Stromal cell of bone marrow (primary cell): ENCODE measurements at regions not wholly inside any gene's neighbourhood (a gene's known extent, or its start where the extent isn't known, plus 50 kb on each side); places are given as distances from the start of the nearest gene placed in this dataset.
"Not testable (repeated sequence)": the region's sequence is repeated elsewhere in the genome, so short reads cannot be mapped to it uniquely, and the experiment has no call there.

Source experiments
- DNase-seq: peaks from one replicate; pipeline ENCODE4 v3.0.0-alpha.2; 2012; ENCODE audit warnings: low read depth

DNA sequence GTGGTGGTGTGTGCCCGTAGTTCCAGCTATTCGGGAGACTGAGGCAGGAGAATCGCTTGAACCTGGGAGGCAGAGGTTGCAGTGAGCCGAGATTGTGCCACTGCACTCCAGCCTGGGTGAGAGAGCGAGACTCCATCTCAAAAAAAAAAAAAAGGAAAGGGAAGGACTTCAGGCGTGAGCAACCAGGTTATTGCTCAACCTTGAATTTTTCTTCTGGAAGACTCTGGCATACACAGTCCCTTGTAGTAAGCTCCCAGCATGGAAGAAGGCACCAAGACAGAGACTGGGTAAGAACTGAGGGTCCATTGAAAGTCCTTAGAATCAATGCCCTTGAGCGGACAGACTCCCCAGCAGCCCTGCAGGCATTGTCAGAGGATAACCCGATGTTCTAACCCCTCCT is 75.0 kb downstream of the C9orf50 start:
- DNase-seq = not testable (repeated sequence)

DNA sequence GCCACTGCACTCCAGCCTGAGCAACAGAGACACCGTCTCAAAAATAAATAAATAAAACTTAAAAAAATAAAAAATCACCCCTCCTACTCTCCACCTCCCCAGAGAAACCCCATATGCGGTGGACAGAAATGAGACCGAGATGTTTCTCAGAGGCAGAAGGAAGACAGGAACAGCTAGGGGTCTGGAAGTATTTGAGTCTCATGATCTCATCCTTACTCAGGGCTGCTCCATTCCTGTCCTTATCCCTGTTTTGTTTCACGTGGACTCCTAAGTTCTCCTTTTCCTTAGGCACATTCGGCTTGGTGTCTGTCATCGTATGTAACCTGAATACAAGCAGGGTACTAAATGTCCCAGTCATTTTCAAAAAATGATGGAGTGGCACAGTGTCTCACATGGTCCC is 76.1 kb downstream of the C9orf50 start:
- DNase-seq = no peak

GRCh38 chr9:129542741-129543140 is 78.2 kb downstream of the C9orf50 start:
- no peak for DNase-seq

- no peak for DNase-seq
These were observed 79.6 kb downstream of the C9orf50 start for GRCh38 chr9:129541270-129541669.

GRCh38 chr9:129539446-129539845 is 81.5 kb downstream of the C9orf50 start:
- DNase-seq = no peak

GRCh38 chr9:129531860-129532402 is 89.0 kb downstream of the C9orf50 start:
- DNase-seq = not testable (repeated sequence)

DNA sequence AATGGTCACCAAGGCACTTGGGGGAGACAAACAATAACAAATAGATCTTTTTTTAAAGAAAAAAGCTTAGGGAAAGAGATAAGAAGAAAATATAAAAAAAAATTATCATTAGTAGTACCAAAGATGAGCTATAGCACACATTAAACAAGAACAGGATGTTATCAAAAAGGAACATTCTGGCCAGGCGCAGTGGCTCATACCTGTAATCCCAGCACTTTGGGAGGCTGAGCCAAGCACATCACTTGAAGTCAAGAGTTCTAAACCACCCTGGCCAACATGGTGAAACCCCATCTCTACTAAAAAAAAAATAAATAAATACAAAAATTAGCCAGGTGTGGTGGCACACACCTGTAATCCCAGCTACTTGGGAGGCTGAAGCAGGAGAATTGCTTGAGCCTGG is 92.9 kb downstream of the C9orf50 start:
- DNase-seq = not testable (repeated sequence)

DNA sequence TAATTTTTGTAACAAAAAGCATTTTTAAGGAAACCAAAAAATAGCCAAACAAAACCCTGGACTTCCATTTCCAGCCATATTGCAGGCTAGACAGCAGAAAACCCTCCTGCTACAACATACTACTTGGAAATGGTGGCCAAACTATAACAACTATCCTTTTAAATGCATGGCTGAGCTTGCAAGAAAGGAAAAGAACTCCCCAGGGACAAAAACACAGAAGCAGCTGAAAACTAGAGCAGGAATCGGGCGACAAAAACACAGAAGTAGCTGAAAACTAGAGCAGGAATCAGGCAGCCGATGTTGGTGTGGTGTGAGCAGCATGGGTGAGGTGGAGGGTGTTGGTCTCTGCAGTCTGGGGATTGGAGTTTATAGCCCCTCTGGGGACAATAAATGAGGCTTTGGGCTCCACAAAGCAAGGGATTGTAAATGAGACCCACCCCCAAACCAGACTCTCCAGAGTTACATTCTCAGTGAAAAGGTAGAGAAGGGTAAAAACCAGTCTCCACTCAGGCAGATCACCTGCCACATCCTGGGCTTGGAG is 95.2 kb downstream of the C9orf50 start:
- no peak for DNase-seq

DNA sequence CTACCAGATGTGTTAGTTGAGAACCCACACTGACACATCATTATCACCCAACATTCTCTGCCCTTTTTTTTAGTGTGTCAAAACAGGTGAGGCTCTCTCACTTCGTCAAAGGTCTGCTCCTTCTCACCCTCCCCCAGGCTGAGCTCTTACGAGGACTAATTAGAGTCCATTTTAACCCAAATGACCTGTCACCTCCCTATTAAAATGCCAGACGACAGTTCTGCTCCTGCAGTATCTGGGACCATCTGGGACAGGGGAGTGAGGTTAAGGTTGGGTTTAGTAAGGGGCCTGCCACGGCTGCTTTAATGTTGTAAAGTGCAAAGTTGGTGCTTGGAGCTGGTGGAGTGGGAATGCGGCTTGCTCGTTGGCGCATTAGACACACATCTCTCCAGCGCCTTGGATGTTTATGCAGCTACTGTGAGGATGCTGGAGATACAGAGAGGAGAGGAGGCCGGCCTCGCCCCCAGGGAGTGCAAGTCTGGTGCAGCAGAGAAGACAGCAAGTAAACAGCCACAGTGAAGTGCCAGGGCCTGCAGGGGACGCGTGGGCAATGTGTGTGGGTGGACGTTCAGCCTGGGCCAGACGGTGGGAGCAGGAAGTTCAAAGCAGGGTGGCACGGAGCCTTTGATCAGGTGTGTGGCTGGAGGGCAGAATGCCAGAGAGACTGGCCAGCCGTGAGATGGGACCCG is 96.2 kb downstream of the C9orf50 start:
- no peak for DNase-seq

- no peak for DNase-seq
These were observed 96.8 kb downstream of the C9orf50 start for GRCh38 chr9:129523943-129524581.

DNA sequence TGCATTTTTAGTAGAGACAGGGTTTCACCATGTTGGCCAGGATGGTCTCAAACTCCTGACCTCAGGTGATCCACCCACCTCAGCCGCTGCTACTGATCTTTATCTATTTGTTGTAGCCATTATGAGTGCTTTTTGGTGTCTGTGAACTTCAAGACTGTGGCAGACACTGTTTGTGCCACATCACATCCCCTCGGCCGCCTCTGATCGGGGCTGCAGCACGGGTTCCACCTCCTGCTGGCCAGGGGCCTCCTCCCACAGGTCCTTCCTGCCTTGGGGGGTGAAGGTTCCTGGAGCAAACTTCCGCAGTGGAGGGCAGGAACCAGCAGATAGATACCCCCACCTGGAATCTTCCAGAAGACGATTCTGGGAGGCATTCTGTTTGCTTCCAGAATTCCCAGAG is 98.5 kb downstream of the C9orf50 start:
- DNase-seq = no peak

- DNase-seq = no peak
These were observed 100.8 kb downstream of the C9orf50 start for GRCh38 chr9:129520082-129520481.

DNA sequence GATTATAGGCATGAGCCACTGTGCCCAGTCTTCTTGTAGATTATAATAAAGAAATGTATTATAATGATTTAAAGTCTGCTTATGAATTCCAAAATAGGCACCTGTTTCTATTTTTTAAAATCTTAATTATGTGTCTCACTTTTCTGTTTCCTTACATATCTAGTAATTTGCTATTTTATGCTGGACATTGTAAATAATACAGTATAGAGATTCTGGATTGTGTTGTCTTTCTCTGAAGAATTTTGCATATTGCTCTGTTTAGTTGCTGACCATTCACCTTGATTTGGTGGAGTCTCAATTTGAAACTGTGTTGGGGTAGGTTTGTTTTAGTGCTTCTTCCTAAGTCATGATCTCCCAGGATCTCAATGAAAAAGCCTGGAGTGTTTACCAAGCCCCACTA is 102.8 kb downstream of the C9orf50 start:
- no peak for DNase-seq

DNA sequence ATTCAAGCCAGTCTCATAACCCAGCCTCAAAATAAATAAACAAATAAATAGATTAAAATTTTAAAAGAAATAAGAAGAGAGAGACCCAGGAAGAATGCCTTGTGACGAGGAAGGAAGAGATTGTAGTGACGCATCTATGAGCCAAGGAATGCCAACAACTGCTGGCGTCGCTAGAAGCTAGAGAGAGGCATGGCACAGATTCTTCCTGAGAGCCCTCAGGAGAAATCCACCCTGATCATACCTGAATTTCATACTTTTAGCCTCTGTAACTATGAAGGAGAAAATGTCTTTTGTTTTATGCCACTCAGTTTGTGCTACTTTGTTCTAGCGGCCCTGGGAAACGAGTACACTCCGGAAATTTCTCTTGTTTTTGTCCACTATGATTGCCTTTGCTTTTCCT is 103.9 kb downstream of the C9orf50 start:
- DNase-seq = no peak

DNA sequence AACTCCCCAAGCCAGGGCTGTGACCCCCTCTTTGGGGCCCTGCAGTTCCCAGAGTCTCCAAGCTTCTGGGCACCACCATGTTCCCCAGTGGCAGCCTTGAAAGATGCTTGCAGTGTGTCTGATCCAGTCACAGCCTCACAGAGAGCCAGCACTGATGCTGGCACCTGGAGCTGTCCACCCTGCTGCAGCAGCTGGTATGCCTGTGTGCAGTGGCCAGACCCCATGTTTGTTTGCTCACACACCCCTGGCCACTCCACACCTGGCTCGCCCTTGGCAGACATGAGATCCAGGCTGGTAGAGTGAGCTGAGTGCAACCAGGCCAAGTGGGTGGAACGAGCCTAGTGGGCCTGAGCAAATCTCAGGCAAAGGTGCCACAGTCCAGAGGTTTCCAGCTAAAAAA is 106.0 kb downstream of the C9orf50 start:
- no peak for DNase-seq

DNA sequence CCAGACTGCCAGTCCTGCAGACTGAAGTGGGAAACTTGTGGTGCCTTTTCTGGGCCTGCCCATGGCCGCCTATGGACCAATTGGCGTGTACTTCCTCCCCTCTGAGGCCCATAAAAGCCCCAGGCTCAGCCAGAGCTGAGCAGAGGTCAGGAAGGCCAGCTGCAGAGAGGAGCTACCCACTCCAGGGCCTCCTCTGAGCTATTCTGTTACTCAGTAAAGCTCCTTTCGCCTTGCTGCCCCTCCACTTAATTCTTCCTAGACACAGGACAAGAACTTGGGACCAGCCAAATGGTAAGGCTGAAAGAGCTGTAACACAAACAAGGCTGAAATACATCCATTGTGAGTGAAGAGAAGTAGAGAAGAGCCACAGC is 106.4 kb downstream of the C9orf50 start:
- no peak for DNase-seq

GRCh38 chr9:129513856-129514496 is 106.9 kb downstream of the C9orf50 start:
- no peak for DNase-seq

GRCh38 chr9:129513282-129513681 is 107.6 kb downstream of the C9orf50 start:
- DNase-seq = no peak

GRCh38 chr9:129511285-129511900 is 109.5 kb downstream of the C9orf50 start:
- no peak for DNase-seq

DNA sequence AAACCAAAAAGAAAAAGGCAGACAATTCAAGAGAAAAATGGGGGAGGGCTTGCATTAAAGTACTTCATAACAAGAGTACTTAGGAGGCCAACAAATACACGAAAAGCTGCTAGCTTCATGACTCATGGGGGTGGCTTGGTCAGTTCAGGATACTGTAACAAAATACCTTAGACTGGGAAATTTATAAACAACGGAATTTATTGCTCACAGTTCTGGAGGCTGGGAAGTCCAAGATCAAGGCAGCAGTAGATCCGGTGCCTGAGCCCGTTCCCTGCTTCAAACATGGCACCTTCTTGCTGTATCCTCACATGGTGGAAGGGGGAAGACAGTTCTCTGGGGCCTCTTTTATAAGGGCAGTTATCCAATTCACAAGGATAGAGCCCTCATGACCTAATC is 111.4 kb downstream of the C9orf50 start:
- peak; percentile 92 for DNase-seq

DNA sequence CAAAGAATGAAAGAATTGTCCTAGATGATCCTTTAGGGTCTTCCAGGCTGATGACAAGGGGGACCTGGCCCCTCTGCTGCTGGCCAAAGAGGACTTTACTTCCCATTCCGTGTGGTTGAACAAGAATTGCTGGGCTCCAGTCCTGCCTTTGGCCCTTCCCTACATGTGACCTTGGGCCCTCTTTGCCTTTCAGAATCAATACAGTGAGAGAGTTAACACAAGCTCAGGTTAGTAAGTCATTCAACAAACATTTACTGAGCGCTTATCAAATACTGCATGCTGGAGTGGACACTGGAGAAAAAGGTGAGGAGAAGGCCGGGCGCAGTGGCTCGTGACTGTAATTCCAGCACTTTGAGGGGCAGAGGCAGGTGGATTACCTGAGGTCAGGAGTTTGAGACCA is 113.1 kb downstream of the C9orf50 start:
- DNase-seq = no peak

DNA sequence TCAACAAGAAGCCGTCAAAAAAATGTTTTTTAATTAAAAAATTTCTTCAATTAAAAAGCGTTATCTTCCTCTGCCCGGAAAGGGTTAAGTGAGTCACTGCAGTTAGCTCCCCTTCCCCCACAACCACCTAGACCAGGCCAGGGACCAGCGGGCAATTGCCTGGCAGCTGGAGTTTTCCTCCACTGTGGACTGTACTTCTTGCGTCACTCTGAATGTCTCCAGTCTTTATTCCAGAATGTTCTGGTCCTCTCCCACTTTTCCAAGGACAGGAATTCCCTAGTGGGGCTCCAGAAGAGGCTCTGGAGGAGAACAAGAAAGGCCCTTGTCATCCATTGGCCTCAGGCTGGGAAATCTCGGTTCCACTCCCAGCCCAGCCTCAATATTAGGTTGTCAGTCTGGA is 114.0 kb downstream of the C9orf50 start:
- no peak for DNase-seq

DNA sequence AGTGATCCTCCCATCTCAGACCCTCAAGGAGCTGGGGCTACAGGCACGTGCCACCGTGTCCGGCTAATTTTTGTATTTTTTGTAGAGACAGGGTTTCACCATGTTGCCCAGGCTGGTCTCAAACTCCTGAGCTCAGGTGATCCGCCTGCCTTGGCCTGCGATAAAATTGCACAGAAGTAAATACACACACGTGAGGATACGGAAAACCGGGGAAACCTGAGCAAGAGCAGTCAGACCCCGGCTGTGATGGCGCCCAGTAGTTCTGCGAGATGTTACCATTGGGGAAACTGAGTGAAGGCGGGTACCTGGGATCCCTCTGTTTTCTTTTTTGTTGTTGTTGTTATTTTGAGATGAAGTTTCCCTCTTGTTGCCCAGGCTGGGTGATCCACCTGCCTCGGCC is 114.9 kb downstream of the C9orf50 start:
- no peak for DNase-seq
